ENCODE measurements at regions not wholly inside any gene's neighbourhood (a gene's known extent, or its start where the extent isn't known, plus 50 kb on each side); places are given as distances from the start of the nearest gene placed in this dataset.

DNA sequence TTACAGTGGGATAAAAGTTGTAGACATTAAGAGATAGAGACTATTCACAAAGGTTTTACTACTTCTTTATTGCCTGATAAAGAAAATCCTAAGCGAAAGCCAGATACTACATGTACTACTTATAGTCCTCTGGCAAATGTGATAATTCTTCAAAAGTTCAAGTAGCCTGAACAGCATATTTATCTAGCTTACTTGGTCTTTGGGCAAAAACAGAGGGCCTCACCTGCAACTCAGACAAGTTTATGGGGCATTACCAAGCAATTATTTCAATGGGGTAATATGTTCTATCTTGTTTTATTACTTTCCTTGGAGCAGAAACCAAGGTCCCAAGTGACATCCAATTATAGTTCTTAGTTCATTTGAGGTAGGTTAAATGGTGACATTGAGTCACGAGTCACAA is 390.1 kb upstream of the ARHGEF26 start:
- TF ChIP-seq, protein P1, sequence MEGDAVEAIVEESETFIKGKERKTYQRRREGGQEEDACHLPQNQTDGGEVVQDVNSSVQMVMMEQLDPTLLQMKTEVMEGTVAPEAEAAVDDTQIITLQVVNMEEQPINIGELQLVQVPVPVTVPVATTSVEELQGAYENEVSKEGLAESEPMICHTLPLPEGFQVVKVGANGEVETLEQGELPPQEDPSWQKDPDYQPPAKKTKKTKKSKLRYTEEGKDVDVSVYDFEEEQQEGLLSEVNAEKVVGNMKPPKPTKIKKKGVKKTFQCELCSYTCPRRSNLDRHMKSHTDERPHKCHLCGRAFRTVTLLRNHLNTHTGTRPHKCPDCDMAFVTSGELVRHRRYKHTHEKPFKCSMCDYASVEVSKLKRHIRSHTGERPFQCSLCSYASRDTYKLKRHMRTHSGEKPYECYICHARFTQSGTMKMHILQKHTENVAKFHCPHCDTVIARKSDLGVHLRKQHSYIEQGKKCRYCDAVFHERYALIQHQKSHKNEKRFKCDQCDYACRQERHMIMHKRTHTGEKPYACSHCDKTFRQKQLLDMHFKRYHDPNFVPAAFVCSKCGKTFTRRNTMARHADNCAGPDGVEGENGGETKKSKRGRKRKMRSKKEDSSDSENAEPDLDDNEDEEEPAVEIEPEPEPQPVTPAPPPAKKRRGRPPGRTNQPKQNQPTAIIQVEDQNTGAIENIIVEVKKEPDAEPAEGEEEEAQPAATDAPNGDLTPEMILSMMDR (IDR thresholded peaks at IDR 0.05; ENCODE audit: poor library complexity): no peak
- TF ChIP-seq EZH2phosphoT487 (IDR thresholded peaks at IDR 0.05; ENCODE audit: low read depth, severe bottlenecking, unreplicated experiment): peak; percentile 93
